Small intestine (tissue), 7 donors: ENCODE measurements at regions not wholly inside any gene's neighbourhood (a gene's known extent, or its start where the extent isn't known, plus 50 kb on each side); places are given as distances from the start of the nearest gene placed in this dataset.
"Not testable (repeated sequence)": the region's sequence is repeated elsewhere in the genome, so short reads cannot be mapped to it uniquely, and the experiment has no call there.

Experiments used
- DNase-seq, 2 donors: peaks; one replicate each; pipeline versions ENCODE4 v3.0.0 to v3.0.0-alpha.2; 2013
- FAIRE-seq: peaks from 2 replicates; lab custom pipeline; 2012; peaks lifted over from hg19 to GRCh38; lab: Jason Lieb, UNC
- H3K27ac ChIP-seq, 3 donors: one replicate each; pipeline ENCODE4 v1.5.1; 2013; ENCODE audit warnings: low read length in 2 of 3, mild to moderate bottlenecking in 2 of 3, control low read depth in 1 of 3, inconsistent platforms in 1 of 3, low read depth in 1 of 3, moderate library complexity in 1 of 3
- H3K27me3 ChIP-seq, 3 donors: one replicate each; pipeline ENCODE4 v1.6.1; 2013; ENCODE audit warnings: low read length in 3 of 3, inconsistent platforms in 1 of 3; ENCODE audit not compliant: control insufficient read depth in 3 of 3, insufficient read depth in 3 of 3
- H3K36me3 ChIP-seq, 3 donors: one replicate each; pipeline ENCODE4 v1.6.1; 2013; ENCODE audit warnings: low read length in 3 of 3, inconsistent platforms in 1 of 3, low read depth in 1 of 3, mild to moderate bottlenecking in 1 of 3, moderate library complexity in 1 of 3; ENCODE audit not compliant: control insufficient read depth in 3 of 3, insufficient read depth in 2 of 3
- H3K4me1 ChIP-seq, 3 donors: one replicate each; pipeline ENCODE4 v1.6.1; 2013; ENCODE audit warnings: low read length in 2 of 3, inconsistent platforms in 1 of 3, low read depth in 1 of 3, mild to moderate bottlenecking in 1 of 3, moderate library complexity in 1 of 3; ENCODE audit not compliant: control insufficient read depth in 3 of 3, insufficient read depth in 2 of 3
- H3K4me3 ChIP-seq, 3 donors: one replicate each; pipeline ENCODE4 v1.5.1; 2013; ENCODE audit warnings: low read length in 3 of 3, control low read depth in 1 of 3, inconsistent platforms in 1 of 3, low read depth in 1 of 3, mild to moderate bottlenecking in 1 of 3, moderate library complexity in 1 of 3
- H3K9me3 ChIP-seq, 2 donors: one replicate each; pipeline ENCODE4 v1.6.1; 2013; ENCODE audit warnings: low read depth in 1 of 2, low read length in 1 of 2; ENCODE audit not compliant: control insufficient read depth in 2 of 2, insufficient read depth in 1 of 2
- WGBS, 3 donors: extraction: QIAGEN DNeasy Blood & Tissue Kit; methylation state at CpG; one replicate each; pipeline ENCODE4 v1.1.7; 2013; 5-methylcytosine and 5-hydroxymethylcytosine counted together
- donor health status: healthy with polysubstance abuse.
- donor health status: control.
- donor health status: control.
- donor health status: Bipolar disorder and iron deficiency.
- donor health status: healthy.

- no peak for FAIRE-seq
- no peaks in the 10 kb centered on the region for H3K36me3 ChIP-seq
- no peaks in the 10 kb centered on the region for H3K4me1 ChIP-seq
- no peak overlapping the region for H3K4me3 ChIP-seq
- DNase-seq = no peak
- H3K9me3 ChIP-seq = no peaks in the 10 kb centered on the region
- no peak overlapping the region for H3K27ac ChIP-seq
- H3K27me3 ChIP-seq = no peaks in the 10 kb centered on the region
- 44 to 67% (median 56%) methylated on average over 3 of the region's 3 CpGs for WGBS, 3 donors
These were observed 279.5 kb upstream of the ASIC2 start for GRCh38 chr17:33572615-33573014.

- Histone ChIP-seq H3K27ac (no peak overlapping the region), H3K36me3 (no peaks in the 10 kb centered on the region), H3K9me3 (no peaks in the 10 kb centered on the region), H3K27me3 (no peaks in the 10 kb centered on the region), H3K4me3 (no peak overlapping the region), H3K4me1 (no peaks in the 10 kb centered on the region)
- DNase-seq (no peak), FAIRE-seq (no peak)
- WGBS, 3 donors = 76 to 80% (median 79%) methylated on average over 4 of the region's 4 CpGs
These were observed 281.9 kb upstream of the ASIC2 start for GRCh38 chr17:33574942-33575445.

- not testable (repeated sequence) for H3K4me1 ChIP-seq, H3K36me3 ChIP-seq, H3K4me3 ChIP-seq, H3K27me3 ChIP-seq, FAIRE-seq, H3K9me3 ChIP-seq, DNase-seq, H3K27ac ChIP-seq
- 83 to 87% (median 83%) methylated on average over 6 of the region's 6 CpGs for WGBS, 3 donors
These were observed 286.6 kb upstream of the ASIC2 start for GRCh38 chr17:33579740-33580139.

DNA sequence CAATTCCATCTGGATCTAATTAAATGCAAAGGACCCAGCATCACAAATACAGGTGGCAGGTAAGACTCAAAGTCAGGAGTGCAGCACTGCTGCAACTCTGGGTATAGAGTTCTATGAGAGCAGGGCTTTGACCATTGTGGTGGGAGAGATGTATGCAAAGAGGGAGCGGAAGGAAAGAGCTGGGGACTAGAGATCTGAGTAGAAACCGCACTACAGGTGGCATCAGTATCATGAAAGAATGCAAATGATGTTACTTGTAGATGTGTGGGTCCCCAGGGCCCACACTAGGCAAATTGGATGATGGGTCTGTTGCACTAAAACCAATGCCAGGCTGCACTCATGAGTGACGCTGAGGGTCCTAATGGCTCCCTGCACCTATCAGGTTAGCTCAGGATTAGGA lies 287.1 kb upstream of the ASIC2 start:
- Histone ChIP-seq H3K4me1 (no peaks in the 10 kb centered on the region), H3K9me3 (no peaks in the 10 kb centered on the region), H3K27ac (no peak overlapping the region), H3K27me3 (no peaks in the 10 kb centered on the region), H3K4me3 (no peak overlapping the region), H3K36me3 (no peaks in the 10 kb centered on the region)
- FAIRE-seq = no peak
- DNase-seq = no peak
- 91 to 94% (median 92%) methylated on average over 3 of the region's 3 CpGs for WGBS, 3 donors

DNA sequence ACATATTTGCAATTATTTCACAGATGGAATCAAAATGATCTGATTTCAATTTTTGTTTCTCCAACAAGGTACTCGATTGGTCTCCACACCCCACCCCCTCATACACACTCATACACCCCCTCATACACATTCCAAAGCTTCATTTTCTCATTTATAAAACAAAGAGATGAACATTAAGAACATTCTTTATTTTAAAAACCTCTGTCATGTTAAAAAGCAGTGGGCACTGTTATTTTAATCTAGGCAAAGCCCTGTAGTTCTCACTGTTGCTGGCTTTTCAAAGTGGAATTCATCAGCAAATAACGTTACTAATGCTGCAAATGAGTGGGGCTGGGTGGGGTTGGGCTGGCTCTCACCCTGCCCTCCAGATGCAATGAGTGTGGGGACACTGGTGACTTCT lies 289.6 kb upstream of the ASIC2 start:
- H3K27me3 ChIP-seq = peaks cover 0 to 6% (median 0%) of the 10 kb centered on the region in 3 donors
- no peaks in the 10 kb centered on the region for H3K36me3 ChIP-seq
- no peak for DNase-seq
- 37 to 58% (median 42%) methylated on average over 2 of the region's 2 CpGs for WGBS, 3 donors
- no peaks in the 10 kb centered on the region for H3K9me3 ChIP-seq
- no peak overlapping the region for H3K27ac ChIP-seq
- no peak overlapping the region for H3K4me3 ChIP-seq
- H3K4me1 ChIP-seq = no peaks in the 10 kb centered on the region
- FAIRE-seq = no peak

GRCh38 chr17:33583518-33584417 lies 290.7 kb upstream of the ASIC2 start:
- WGBS, 3 donors = 76 to 80% (median 78%) methylated on average over 7 of the region's 7 CpGs
- H3K4me1 ChIP-seq = no peaks in the 10 kb centered on the region
- no peak for DNase-seq

GRCh38 chr17:33593991-33594390 lies 300.9 kb upstream of the ASIC2 start:
- Histone ChIP-seq H3K27me3 (peaks cover 0 to 6% (median 0%) of the 10 kb centered on the region in 3 donors), H3K9me3 (no peaks in the 10 kb centered on the region), H3K27ac (no peak overlapping the region), H3K4me3 (no peak overlapping the region), H3K4me1 (no peaks in the 10 kb centered on the region), H3K36me3 (no peaks in the 10 kb centered on the region)
- WGBS, 3 donors = 55 to 65% (median 61%) methylated on average over 4 of the region's 4 CpGs
- DNase-seq (no peak), FAIRE-seq (no peak)

More at GRCh38 chr17:33583518-33584417, 290.7 kb upstream of the ASIC2 start:
- H3K4me3 ChIP-seq = no peak overlapping the region
- no peak for FAIRE-seq
- no peaks in the 10 kb centered on the region for H3K9me3 ChIP-seq
- no peaks in the 10 kb centered on the region for H3K36me3 ChIP-seq
- H3K27me3 ChIP-seq = peaks cover 0 to 10% (median 0%) of the 10 kb centered on the region in 3 donors
- H3K27ac ChIP-seq = no peak overlapping the region

DNA sequence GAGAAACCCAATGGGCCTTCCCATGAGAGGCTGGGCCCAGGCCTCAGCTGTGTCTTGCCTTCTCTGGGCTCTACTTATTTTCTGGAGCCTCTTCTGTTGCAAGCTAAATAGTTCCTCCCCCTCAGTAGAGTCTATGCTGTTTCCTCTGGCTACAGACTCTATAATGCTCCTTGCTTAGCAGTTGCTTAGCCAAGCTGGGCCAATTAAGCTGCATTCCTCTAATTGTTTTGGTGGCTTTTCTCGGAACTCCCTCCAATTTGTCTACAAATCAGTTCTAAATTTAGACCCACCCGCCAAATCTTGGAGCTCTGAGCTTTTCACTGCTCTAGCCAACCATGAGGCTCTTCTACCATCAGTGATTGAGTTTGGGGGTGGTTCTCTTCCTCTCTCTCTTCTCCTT lies 302.7 kb upstream of the ASIC2 start:
- Histone ChIP-seq H3K36me3 (no peaks in the 10 kb centered on the region), H3K9me3 (no peaks in the 10 kb centered on the region), H3K27ac (no peak overlapping the region), H3K4me1 (no peaks in the 10 kb centered on the region), H3K27me3 (no peaks in the 10 kb centered on the region), H3K4me3 (no peak overlapping the region)
- no peak for DNase-seq
- FAIRE-seq = no peak
- WGBS, 3 donors = 35 to 59% (median 46%) methylated on average over 2 of the region's 2 CpGs
